Ovary (tissue), 3 donors: ENCODE measurements at regions not wholly inside any gene's neighbourhood (a gene's known extent, or its start where the extent isn't known, plus 50 kb on each side); places are given as distances from the start of the nearest gene placed in this dataset.

ENCODE experiments used
- CTCF ChIP-seq, 3 donors: fragments of 450-650 bp in 2 of 3; fragments of 200-600 bp in 1 of 3; IDR thresholded peaks; one replicate each; pipeline versions ENCODE4 v1.5.1 to v1.8.0; 2016 to 2022; ENCODE audit warnings: antibody characterized with exemption in 3 of 3, mild to moderate bottlenecking in 1 of 3
- EP300 ChIP-seq: sonication (generic); formaldehyde crosslinking; IDR thresholded peaks from one replicate; pipeline ENCODE4 v1.6.1; 2017; ENCODE audit warnings: antibody characterized with exemption
- POLR2A ChIP-seq: fragments of 450-650 bp; IDR thresholded peaks from one replicate; pipeline ENCODE4 v1.6.1; 2017; ENCODE audit warnings: antibody characterized with exemption, mild to moderate bottlenecking, moderate library complexity
- donor health status: DM: no; HTN: no; CAD: no.

- TF ChIP-seq CTCF (IDR thresholded peaks at IDR 0.05): no peak
- no peak for TF ChIP-seq EP300
- TF ChIP-seq POLR2A: no peak
These were observed 488.5 kb downstream of the LRFN5 start for GRCh38 chr14:42095155-42095554.
